Calu3 (cell line): ENCODE measurements at regions not wholly inside any gene's neighbourhood (a gene's known extent, or its start where the extent isn't known, plus 50 kb on each side); places are given as distances from the start of the nearest gene placed in this dataset.

Experiments
- BruUV-seq: library from RNA; stranded (reverse); fragments of 400-500 nt; replicated peaks from 2 replicates; lab custom pipeline; 2021; lab: Mats Ljungman, UMichigan
- CTCF ChIA-PET: fragments of 300-600 bp; sonication (Branson Sonifier 250); formaldehyde crosslinking; loops from one replicate; lab custom pipeline; 2022; ENCODE audit warnings: antibody characterized with exemption; lab: Charles Lee
- DNase-seq: peaks from one replicate; pipeline ENCODE4 v3.0.0; 2022
- H3K27ac Mint-ChIP-seq: one replicate; pipeline ENCODE4 v1.8.0; 2022; ENCODE audit warnings: mixed read lengths; ENCODE audit not compliant: unreplicated experiment
- H3K27me3 Mint-ChIP-seq: one replicate; pipeline ENCODE4 v1.8.0; 2022; ENCODE audit warnings: mixed read lengths; ENCODE audit not compliant: unreplicated experiment
- H3K36me3 Mint-ChIP-seq: one replicate; pipeline ENCODE4 v1.8.0; 2022; ENCODE audit warnings: mild to moderate bottlenecking, moderate library complexity, mixed read lengths; ENCODE audit not compliant: insufficient read depth, unreplicated experiment
- H3K4me1 Mint-ChIP-seq: one replicate; pipeline ENCODE4 v1.8.0; 2022; ENCODE audit warnings: mild to moderate bottlenecking, low read depth, mixed read lengths; ENCODE audit not compliant: unreplicated experiment
- H3K4me3 Mint-ChIP-seq: one replicate; pipeline ENCODE4 v1.8.0; 2022; ENCODE audit warnings: mild to moderate bottlenecking, low read depth, moderate library complexity, mixed read lengths; ENCODE audit not compliant: unreplicated experiment
- H3K9me3 Mint-ChIP-seq: one replicate; pipeline ENCODE4 v1.8.0; 2022; ENCODE audit warnings: low read depth, mixed read lengths; ENCODE audit not compliant: unreplicated experiment
- CTCF ChIP-seq: fragments of 200-600 bp; IDR thresholded peaks from one replicate; pipeline ENCODE4 v1.8.0; 2022; ENCODE audit warnings: antibody characterized with exemption; ENCODE audit not compliant: unreplicated experiment
- intact Hi-C: fragments of 100-400 bp; cut with micrococcal nuclease; formaldehyde crosslinking; loops from one replicate; pipeline ENCODE4 v1.10.0; 2022; ENCODE audit not compliant: unreplicated experiment

- Mint-ChIP-seq H3K27me3 (no peaks in the 10 kb centered on the region), H3K36me3 (no peaks in the 10 kb centered on the region), H3K9me3 (peaks cover 11% of the 10 kb centered on the region), H3K4me1 (no peaks in the 10 kb centered on the region), H3K27ac (no peak overlapping the region), H3K4me3 (no peak overlapping the region)
- CTCF ChIA-PET, result no interaction called here
- intact Hi-C loops, result no loop called here
- BruUV-seq, result no TSS peak
- no peak for TF ChIP-seq CTCF
- DNase-seq, result no peak
These were observed 64.9 kb upstream of the SUCLG2 start for GRCh38 chr3:67719333-67719732.

GRCh38 chr3:67715971-67716370 lies 61.6 kb upstream of the SUCLG2 start:
- intact Hi-C loops, result no loop called here
- no TSS peak for BruUV-seq
- Mint-ChIP-seq H3K4me1 (no peaks in the 10 kb centered on the region), H3K27ac (no peak overlapping the region), H3K4me3 (no peak overlapping the region), H3K27me3 (no peaks in the 10 kb centered on the region), H3K9me3 (peaks cover 6% of the 10 kb centered on the region), H3K36me3 (no peaks in the 10 kb centered on the region)
- TF ChIP-seq CTCF, result no peak
- CTCF ChIA-PET, result no interaction called here
- DNase-seq, result no peak

- H3K27ac Mint-ChIP-seq, result no peak overlapping the region
- CTCF ChIA-PET, result no interaction called here
- H3K4me1 Mint-ChIP-seq, result no peaks in the 10 kb centered on the region
- BruUV-seq, result no TSS peak
- peaks cover 6% of the 10 kb centered on the region for H3K9me3 Mint-ChIP-seq
- H3K36me3 Mint-ChIP-seq, result no peaks in the 10 kb centered on the region
- H3K27me3 Mint-ChIP-seq, result no peaks in the 10 kb centered on the region
- intact Hi-C loops, result no loop called here
- DNase-seq, result no peak
- H3K4me3 Mint-ChIP-seq, result no peak overlapping the region
- TF ChIP-seq CTCF, result no peak
These were observed 59.5 kb upstream of the SUCLG2 start for GRCh38 chr3:67713764-67714469.

- TF ChIP-seq CTCF, result no peak
- Mint-ChIP-seq H3K9me3 (no peaks in the 10 kb centered on the region), H3K4me1 (no peaks in the 10 kb centered on the region)
These were observed 57.8 kb upstream of the SUCLG2 start for GRCh38 chr3:67712259-67712658.

More at GRCh38 chr3:67712259-67712658, 57.8 kb upstream of the SUCLG2 start:
- Mint-ChIP-seq H3K27ac (no peak overlapping the region), H3K27me3 (no peaks in the 10 kb centered on the region), H3K36me3 (no peaks in the 10 kb centered on the region), H3K4me3 (no peak overlapping the region)
- CTCF ChIA-PET, result no interaction called here
- no peak for DNase-seq
- intact Hi-C loops, result no loop called here
- BruUV-seq, result no TSS peak
